ENCODE measurements at regions not wholly inside any gene's neighbourhood (a gene's known extent, or its start where the extent isn't known, plus 50 kb on each side); places are given as distances from the start of the nearest gene placed in this dataset.

DNA sequence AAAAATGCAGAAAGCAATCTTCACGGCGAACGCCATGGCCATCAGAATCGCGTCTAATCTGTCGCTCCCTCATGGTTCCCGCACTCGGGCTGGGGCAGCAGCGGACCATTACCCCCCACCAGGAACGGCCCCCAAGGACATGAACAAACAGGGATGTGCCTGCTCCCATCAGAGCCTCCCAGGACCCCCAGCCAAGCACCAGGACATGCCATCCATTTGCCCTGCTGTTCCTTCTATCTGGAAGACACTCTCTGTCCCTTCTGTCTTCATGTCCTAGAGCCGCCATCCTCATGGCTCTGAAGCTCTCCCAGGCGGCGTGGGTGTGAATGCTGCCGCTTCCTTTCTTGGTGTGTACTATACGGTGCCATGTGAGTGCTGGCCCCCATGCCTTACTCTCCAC, 371.8 kb downstream of the BCL11B start:
- Mint-ChIP-seq H3K9me3 (peaks cover 3 to 9% (median 9%) of the 10 kb centered on the region in 3 donors), H3K4me3 (no peak overlapping the region), H3K27me3 (no peaks in the 10 kb centered on the region), H3K27ac (no peak overlapping the region), H3K4me1 (no peaks in the 10 kb centered on the region), H3K36me3 (no peaks in the 10 kb centered on the region)

DNA sequence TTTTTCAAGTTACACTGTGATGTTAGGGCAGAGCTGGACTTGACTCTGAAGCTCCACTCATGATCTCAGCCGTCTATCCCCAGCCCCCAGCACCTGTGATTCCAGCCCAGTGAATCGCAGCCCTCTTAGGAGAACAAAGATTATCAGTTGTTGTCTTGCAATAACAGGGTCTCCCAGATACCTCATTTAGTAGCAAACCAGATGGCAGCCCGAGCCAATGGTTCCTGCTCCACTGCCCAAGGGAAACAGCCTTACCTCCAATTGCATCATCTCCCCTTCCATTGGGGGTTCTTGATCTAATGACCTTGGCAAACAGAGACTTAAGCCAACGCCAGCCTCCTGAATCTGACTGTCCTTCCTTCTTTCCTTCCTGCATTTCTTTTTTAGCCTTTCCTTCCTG, 371.2 kb downstream of the BCL11B start:
- Mint-ChIP-seq H3K9me3 (peaks cover 3 to 9% (median 9%) of the 10 kb centered on the region in 3 donors), H3K4me3 (no peak overlapping the region), H3K27me3 (no peaks in the 10 kb centered on the region), H3K36me3 (no peaks in the 10 kb centered on the region), H3K4me1 (no peaks in the 10 kb centered on the region), H3K27ac (no peak overlapping the region)

DNA sequence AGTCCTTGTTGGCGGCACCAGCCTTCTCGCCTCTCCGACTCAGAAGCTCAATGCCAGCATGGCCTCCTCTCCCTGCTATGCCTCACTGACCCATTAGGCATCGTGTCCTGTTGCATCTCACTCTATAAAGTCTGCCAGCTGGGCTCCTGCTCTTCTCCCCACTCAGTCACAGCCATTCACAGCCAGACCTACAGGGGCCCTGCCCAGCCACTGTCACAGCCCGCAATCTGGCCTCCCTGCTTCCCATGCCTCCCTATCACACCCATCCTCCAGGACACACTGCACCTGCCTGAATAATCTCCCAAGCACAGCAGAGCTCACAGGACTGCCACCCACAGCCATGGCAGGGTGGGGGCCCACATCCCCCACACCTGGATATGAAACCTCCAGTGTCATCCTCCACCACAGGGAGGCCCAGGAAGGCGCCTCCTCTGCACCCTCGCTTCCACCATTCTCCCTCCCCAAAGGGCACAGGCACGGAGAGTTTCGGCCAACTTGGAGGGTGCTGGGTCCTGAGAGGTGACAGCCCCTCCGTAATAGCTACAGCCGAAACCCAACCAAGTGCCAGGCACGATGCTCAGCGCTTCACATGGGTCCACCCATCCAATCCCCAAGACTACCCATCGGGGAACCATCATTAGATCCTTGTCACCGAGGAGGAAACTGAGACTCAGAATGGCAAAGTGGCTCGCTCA, 370.3 kb downstream of the BCL11B start:
- no peak overlapping the region for H3K27ac Mint-ChIP-seq
- H3K4me3 Mint-ChIP-seq: no peak overlapping the region
- H3K4me1 Mint-ChIP-seq: no peaks in the 10 kb centered on the region
- H3K27me3 Mint-ChIP-seq: no peaks in the 10 kb centered on the region
- peaks cover 3 to 9% (median 9%) of the 10 kb centered on the region in 3 donors for H3K9me3 Mint-ChIP-seq
- H3K36me3 Mint-ChIP-seq: no peaks in the 10 kb centered on the region

DNA sequence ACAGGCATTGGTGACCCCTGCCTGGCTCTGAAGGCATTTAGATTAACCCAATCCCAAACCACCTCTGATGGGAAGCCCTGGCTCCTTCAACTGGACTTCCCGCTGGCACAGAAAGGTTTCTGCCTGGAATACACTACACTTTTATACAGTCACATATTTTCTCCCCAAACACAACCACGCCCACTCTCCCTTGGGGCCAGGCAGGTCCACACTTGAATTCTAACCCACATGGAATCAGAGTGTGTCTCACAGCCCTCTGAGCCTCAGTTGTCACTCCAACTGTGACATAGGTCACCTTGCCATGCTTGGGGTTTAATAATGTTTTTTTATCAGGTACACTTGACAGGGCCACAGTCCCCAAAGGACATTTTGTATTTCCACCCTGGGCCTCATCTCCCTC, 368.6 kb downstream of the BCL11B start:
- H3K4me3 Mint-ChIP-seq: no peak overlapping the region
- no peaks in the 10 kb centered on the region for H3K4me1 Mint-ChIP-seq
- no peaks in the 10 kb centered on the region for H3K27me3 Mint-ChIP-seq
- peaks cover 1 to 10% (median 3%) of the 10 kb centered on the region in 3 donors for H3K9me3 Mint-ChIP-seq
- no peak overlapping the region for H3K27ac Mint-ChIP-seq
- no peaks in the 10 kb centered on the region for H3K36me3 Mint-ChIP-seq

DNA sequence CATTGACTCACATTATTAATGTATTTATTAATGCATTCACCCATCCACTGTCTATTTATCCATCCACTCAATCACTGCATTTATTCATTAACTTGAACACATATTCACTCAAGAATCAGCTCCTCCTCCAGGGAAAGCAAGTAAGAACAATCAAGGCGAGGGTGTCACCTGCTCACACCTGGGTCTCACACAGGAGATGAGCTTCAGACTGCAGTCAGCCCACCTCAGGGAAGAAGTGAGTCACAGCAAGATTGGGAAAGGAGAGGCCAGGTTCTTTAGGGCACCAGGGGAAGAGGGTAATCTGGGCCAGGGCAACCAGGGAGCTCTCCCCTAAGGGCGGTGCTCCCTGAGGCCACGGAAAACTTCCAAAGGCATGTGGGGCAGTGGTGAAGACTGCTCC, 367.3 kb downstream of the BCL11B start:
- Mint-ChIP-seq H3K4me1 (no peaks in the 10 kb centered on the region), H3K27ac (no peak overlapping the region), H3K27me3 (no peaks in the 10 kb centered on the region), H3K36me3 (no peaks in the 10 kb centered on the region), H3K4me3 (no peak overlapping the region), H3K9me3 (peaks cover 0 to 10% (median 3%) of the 10 kb centered on the region in 3 donors)

DNA sequence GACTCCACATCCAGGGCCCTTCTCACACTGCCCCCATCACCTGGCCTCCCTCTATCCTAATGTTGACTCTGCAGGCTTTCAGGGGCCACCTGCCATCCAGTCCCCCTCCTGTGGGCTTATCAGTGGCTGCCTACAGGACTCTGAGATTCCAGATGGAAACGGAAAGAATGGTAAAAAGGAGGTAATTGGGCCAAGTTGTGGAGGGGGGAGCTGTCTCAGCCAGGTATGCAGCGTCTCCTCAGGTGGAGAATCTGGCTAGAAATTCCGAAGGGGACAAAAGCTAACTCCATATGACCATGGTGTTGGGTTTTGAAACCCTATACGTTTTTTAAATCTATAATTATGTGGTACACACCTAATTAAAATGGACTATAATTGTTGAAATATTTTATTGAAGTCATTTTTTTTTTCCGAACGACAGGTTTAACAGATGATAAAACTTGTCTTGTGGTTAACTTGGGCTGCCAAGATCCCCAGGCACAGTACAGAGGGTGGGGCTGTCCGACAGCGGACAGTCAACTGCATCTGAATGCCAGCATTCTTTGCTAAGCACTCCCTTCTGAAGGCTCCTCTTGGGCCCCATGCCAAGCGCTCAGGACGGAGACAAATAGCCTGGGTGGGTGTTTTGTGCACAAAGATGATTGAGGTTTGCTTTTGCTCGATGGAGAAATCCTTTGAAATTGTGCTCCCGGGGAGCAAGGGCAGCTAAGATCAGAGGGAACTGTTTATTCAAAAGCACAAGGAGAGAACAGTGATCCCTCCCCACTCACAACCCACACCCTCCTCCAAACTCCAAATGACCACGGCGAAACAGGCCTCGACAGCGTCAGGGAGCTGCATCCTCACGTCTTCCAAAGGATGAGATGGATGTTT, 365.6 kb downstream of the BCL11B start:
- no peak overlapping the region for H3K27ac Mint-ChIP-seq
- no peaks in the 10 kb centered on the region for H3K36me3 Mint-ChIP-seq
- peaks cover 0 to 8% (median 6%) of the 10 kb centered on the region in 3 donors for H3K9me3 Mint-ChIP-seq
- H3K27me3 Mint-ChIP-seq: no peaks in the 10 kb centered on the region
- H3K4me1 Mint-ChIP-seq: no peaks in the 10 kb centered on the region
- no peak overlapping the region for H3K4me3 Mint-ChIP-seq

DNA sequence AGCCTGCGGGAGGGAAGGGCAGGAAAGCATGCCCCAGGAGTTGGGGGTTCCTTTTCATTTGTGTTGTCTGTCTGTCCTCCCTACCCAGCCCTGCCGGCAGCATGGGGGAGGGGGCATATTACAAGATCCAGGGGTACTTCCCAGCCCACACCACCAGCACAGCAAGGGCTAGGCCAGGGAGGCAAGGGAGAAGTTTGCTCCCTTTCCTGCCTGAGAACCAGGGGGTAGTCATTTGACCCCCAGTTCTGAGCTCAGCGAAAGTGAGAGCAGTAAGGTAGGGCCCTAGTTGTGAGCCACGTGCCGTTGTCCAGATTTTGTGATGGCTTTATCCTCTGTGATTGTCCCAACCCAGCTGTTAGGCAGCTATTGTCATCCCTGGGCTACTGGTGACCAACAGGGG, 364.7 kb downstream of the BCL11B start:
- no peaks in the 10 kb centered on the region for H3K4me1 Mint-ChIP-seq
- H3K9me3 Mint-ChIP-seq: peaks cover 0 to 8% (median 6%) of the 10 kb centered on the region in 3 donors
- H3K36me3 Mint-ChIP-seq: no peaks in the 10 kb centered on the region
- no peak overlapping the region for H3K4me3 Mint-ChIP-seq
- no peaks in the 10 kb centered on the region for H3K27me3 Mint-ChIP-seq
- H3K27ac Mint-ChIP-seq: no peak overlapping the region

DNA sequence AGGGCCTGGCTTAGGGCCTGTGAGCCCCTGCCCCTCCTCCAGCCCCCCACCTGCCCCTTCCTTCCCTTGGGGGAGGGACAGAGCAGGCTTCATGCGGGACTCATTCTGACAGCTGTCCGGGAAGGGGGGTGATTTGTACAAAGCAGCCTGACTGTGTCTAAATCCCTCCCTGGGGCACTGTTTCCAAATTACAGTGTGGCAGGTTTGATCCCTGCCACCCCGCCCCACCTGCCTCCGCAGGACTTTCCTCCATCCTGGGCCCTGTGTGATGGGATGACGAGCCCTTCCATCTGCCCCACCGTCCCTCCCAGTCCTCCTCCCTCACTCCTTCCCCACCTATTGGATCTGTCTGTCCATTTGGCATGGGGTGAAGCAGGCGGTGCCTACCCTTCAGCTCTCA, 363.9 kb downstream of the BCL11B start:
- no peaks in the 10 kb centered on the region for H3K27me3 Mint-ChIP-seq
- no peak overlapping the region for H3K4me3 Mint-ChIP-seq
- H3K9me3 Mint-ChIP-seq: peaks cover 0 to 8% (median 6%) of the 10 kb centered on the region in 3 donors
- no peak overlapping the region for H3K27ac Mint-ChIP-seq
- H3K4me1 Mint-ChIP-seq: no peaks in the 10 kb centered on the region
- no peaks in the 10 kb centered on the region for H3K36me3 Mint-ChIP-seq

DNA sequence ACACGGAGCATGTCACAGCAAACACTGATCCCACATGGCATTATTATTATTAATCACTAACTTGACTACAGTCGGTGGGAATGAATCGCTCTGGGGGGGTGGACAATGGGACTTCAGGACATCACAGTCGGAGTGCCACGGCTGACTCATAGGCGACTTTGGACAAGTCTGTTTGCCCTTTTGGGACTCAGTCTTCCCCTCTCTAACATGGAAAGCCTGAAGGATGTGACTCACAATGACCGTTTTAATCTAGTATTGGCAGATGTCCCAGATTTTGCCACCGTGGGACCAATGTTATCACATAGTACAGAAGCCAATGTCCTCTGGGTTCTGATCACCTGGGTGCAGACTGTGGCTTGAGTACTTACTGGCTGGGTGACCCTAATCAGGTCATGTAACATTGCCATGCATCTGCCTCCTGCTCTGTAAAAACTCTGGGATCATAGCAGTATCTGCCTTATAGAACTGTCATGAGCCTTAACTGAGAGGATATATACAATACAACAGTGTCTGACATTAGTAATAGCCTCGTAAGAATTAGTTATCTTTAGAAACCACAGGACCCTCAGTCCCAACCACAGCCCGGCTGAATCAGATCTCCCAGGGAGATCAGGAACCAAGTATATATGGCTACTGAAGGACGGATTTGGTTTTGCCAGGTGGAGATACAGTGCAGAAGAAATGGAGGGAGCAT, 362.6 kb downstream of the BCL11B start:
- Mint-ChIP-seq H3K4me1 (no peaks in the 10 kb centered on the region), H3K4me3 (no peak overlapping the region), H3K27me3 (no peaks in the 10 kb centered on the region), H3K9me3 (peaks cover 0 to 6% (median 4%) of the 10 kb centered on the region in 3 donors), H3K27ac (no peak overlapping the region), H3K36me3 (no peaks in the 10 kb centered on the region)

DNA sequence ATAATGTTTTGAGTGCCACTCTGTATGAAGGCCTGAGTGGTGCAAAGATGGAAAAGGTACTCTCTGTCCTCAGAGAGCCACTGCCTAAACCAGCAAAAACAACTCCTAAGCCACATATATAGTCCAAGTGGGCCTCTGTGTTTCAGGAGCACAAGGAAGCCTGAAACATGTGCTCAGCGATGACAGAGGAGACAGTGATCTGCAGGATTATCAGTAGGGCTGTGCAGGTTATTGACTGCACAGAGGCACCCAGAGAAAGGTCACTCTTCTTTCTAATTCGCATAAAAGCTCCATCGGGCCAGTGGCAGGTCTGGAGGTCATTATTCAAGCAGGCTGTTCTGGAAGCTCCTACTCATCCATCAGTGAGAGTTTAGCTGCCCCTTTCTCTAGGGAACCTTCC, 361.9 kb downstream of the BCL11B start:
- H3K27ac Mint-ChIP-seq: no peak overlapping the region
- peaks cover 0 to 6% (median 3%) of the 10 kb centered on the region in 3 donors for H3K9me3 Mint-ChIP-seq
- no peaks in the 10 kb centered on the region for H3K4me1 Mint-ChIP-seq
- no peaks in the 10 kb centered on the region for H3K27me3 Mint-ChIP-seq
- H3K4me3 Mint-ChIP-seq: no peak overlapping the region
- H3K36me3 Mint-ChIP-seq: no peaks in the 10 kb centered on the region

DNA sequence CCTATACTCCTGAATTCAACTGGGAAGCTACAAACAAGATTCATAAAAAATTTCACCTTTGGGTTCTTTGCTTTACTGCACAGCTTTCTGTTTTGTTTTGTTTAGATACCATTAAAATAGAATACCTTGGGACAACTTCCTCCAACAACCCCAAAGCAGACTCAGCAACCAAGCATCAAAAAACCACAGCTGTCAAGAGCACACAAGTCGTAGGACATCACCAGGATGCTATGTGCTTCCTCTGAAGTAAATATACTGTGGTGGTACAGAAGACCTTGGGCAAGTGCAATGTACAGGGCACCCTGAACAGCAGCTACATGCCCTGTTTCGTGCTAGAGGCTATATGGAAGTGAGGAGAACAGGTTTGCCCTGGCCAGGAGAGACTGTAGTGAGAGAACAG, 359.3 kb downstream of the BCL11B start:
- Mint-ChIP-seq H3K36me3 (no peaks in the 10 kb centered on the region), H3K4me1 (no peaks in the 10 kb centered on the region), H3K4me3 (no peak overlapping the region), H3K27me3 (no peaks in the 10 kb centered on the region), H3K9me3 (peaks cover 0 to 8% (median 3%) of the 10 kb centered on the region in 3 donors), H3K27ac (no peak overlapping the region)

DNA sequence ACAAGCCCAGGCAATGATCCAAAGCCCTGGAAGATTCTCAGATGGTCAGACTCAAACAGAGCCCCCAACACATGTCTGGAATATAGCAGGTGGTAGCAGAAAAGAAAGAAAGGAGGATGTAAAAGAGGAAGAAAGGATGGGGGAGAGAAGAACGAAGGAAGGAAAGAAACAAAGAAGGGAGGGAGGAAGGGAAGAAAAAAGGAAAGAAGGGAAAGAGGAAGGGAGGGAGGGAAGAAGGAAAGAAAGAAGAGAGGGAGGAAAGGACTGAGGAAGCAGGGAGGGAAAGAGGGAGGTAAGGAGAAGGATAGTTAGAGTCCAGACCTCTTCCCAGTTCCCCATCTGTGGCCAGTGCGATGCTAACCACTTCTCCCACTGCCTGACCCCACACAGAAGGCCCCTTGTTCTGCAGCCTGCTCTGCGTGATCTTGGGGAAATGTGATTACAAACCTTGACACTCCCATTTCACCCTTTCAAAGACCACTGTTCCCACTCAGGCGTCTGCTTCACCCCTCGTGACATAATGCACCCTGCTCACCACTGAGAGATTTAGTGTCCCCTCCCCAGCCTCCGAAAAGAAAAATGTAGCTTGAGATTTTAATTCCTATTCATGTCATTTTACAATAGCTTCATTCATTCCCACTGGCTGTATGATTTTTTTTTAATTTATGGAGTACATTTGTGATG, 357.9 kb downstream of the BCL11B start:
- H3K9me3 Mint-ChIP-seq: peaks cover 0 to 4% (median 4%) of the 10 kb centered on the region in 3 donors
- no peaks in the 10 kb centered on the region for H3K4me1 Mint-ChIP-seq
- no peaks in the 10 kb centered on the region for H3K36me3 Mint-ChIP-seq
- H3K27me3 Mint-ChIP-seq: no peaks in the 10 kb centered on the region
- H3K27ac Mint-ChIP-seq: no peak overlapping the region
- no peak overlapping the region for H3K4me3 Mint-ChIP-seq

DNA sequence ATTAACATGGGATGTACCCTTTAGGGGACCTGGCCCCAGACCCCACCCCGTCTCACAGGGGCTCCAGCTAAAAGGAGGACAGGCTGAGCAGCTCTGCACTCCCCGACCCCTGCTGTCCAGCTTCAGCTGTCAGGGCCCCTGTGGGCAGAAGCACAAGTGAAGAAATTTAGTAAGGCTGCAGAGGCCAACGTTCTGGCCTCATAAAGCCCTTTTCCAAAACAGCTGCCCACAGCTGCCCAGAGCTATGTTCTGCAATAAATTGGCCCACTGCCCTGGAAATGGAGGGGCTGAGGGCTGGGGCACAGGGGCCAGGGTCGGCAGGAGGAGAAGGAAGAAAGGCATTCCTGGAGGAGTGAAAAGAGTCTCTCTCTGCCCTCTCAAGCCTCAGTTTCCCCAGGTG, 357.1 kb downstream of the BCL11B start:
- H3K27me3 Mint-ChIP-seq: no peaks in the 10 kb centered on the region
- no peak overlapping the region for H3K27ac Mint-ChIP-seq
- no peaks in the 10 kb centered on the region for H3K36me3 Mint-ChIP-seq
- H3K4me1 Mint-ChIP-seq: no peaks in the 10 kb centered on the region
- H3K9me3 Mint-ChIP-seq: peaks cover 0 to 4% (median 4%) of the 10 kb centered on the region in 3 donors
- H3K4me3 Mint-ChIP-seq: no peak overlapping the region

DNA sequence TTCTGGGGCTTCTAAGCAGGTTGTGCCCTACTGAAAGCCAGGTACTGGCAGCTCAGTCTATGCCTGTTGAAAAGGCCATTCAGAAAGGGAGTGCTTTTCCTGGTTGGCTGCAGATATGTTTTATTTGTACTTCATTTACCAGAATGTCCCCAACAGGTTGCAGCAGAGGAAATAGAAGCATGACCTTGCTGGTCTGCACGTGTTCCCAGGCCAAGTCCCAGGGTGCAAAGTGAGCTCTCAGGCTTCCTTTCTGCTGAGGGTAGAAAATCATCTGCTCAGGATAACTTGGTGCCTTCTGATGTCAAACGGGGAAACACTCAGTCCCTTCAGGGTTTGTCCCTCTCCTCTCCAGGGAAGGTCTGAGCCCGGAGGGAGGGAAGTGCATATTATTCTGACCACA, 356.4 kb downstream of the BCL11B start:
- no peaks in the 10 kb centered on the region for H3K4me1 Mint-ChIP-seq
- H3K36me3 Mint-ChIP-seq: no peaks in the 10 kb centered on the region
- H3K4me3 Mint-ChIP-seq: no peak overlapping the region
- peaks cover 0 to 2% (median 1%) of the 10 kb centered on the region in 3 donors for H3K9me3 Mint-ChIP-seq
- H3K27me3 Mint-ChIP-seq: no peaks in the 10 kb centered on the region
- no peak overlapping the region for H3K27ac Mint-ChIP-seq

DNA sequence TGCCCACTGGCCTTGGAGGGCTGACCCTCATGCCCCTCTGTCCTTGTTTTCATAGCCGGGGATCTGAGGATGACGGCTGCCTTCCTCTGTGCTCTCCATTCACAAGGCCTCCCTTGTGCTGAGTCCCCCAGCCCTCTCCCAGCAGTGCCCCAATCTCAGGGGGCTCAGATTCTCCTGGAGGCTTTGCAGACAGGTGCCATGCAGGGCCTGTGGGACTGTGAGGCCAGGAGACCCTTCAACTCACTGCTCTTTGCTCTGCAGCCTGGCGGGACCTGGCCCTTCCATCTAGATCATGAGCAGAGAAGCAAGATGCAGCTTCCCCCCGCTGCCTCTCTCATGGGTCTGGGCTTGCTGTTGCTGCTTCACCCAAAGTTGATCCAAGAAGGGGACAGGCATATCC, 356.0 kb downstream of the BCL11B start:
- Mint-ChIP-seq H3K4me1 (no peaks in the 10 kb centered on the region), H3K9me3 (peaks cover 0 to 2% (median 1%) of the 10 kb centered on the region in 3 donors), H3K36me3 (no peaks in the 10 kb centered on the region), H3K4me3 (peak overlapping the region in 1 of 4 donors; percentile 26), H3K27me3 (no peaks in the 10 kb centered on the region), H3K27ac (no peak overlapping the region)
